GM12878 (cell line): ENCODE measurements at regions not wholly inside any gene's neighbourhood (a gene's known extent, or its start where the extent isn't known, plus 50 kb on each side); places are given as distances from the start of the nearest gene placed in this dataset.

Experiments used
- CTCF ChIP-seq, 3 experiments: IDR thresholded peaks in 2 of 3; conservative IDR thresholded peaks in 1 of 3; 2 replicates each; pipeline ENCODE4 v1.5.1; 2011; ENCODE audit warnings: low read depth in 3 of 3, low read length in 3 of 3, mild to moderate bottlenecking in 3 of 3, control low read depth in 2 of 3, moderate library complexity in 2 of 3, inconsistent platforms in 1 of 3, mixed read lengths in 1 of 3; ENCODE audit not compliant: control insufficient read depth in 2 of 3, insufficient read depth in 1 of 3; ENCODE audit errors: extremely low read depth in 1 of 3
- RAD21 ChIP-seq: IDR thresholded peaks from 2 replicates; pipeline ENCODE4 v1.6.1; 2011; ENCODE audit warnings: mild to moderate bottlenecking, low read depth, low read length, moderate library complexity; ENCODE audit not compliant: insufficient read depth
- ZSCAN29 ChIP-seq: fragments of 450-650 bp; IDR thresholded peaks from 2 replicates; pipeline ENCODE4 v1.6.1; 2017; ENCODE audit warnings: mild to moderate bottlenecking, moderate library complexity

GRCh38 chr4:122229857-122230256, 77.7 kb downstream of the BLTP1 start:
- TF ChIP-seq ZSCAN29, result no peak
- no peak for TF ChIP-seq CTCF (IDR thresholded peaks at IDR 0.05 in 2 of 3, conservative IDR thresholded peaks at IDR 0.05 in 1 of 3; ENCODE audit: control insufficient read depth in 2 of 3, extremely low read depth in 1 of 3, insufficient read depth in 1 of 3, low read depth in 3 of 3, low read length in 3 of 3)
- no peak for TF ChIP-seq RAD21
